ENCODE measurements at regions not wholly inside any gene's neighbourhood (a gene's known extent, or its start where the extent isn't known, plus 50 kb on each side); places are given as distances from the start of the nearest gene placed in this dataset.
"Not testable (repeated sequence)": the region's sequence is repeated elsewhere in the genome, so short reads cannot be mapped to it uniquely, and the experiment has no call there.

- no peak for DNase-seq
Measured at GRCh38 chr5:33160871-33161270, 279.9 kb upstream of the TARS1 start.

GRCh38 chr5:33161421-33161820 is 279.3 kb upstream of the TARS1 start:
- DNase-seq: no peak

GRCh38 chr5:33162057-33162456 is 278.7 kb upstream of the TARS1 start:
- DNase-seq: no peak

GRCh38 chr5:33166522-33166921 is 274.2 kb upstream of the TARS1 start:
- DNase-seq: no peak

GRCh38 chr5:33166948-33167347 is 273.8 kb upstream of the TARS1 start:
- DNase-seq: no peak

GRCh38 chr5:33167541-33167940 is 273.2 kb upstream of the TARS1 start:
- no peak for DNase-seq

GRCh38 chr5:33170411-33170810 is 270.4 kb upstream of the TARS1 start:
- DNase-seq: no peak

GRCh38 chr5:33174383-33174782 is 266.4 kb upstream of the TARS1 start:
- DNase-seq: no peak

- DNase-seq: no peak
Measured at GRCh38 chr5:33179301-33179700, 261.5 kb upstream of the TARS1 start.

- DNase-seq: no peak
Measured at GRCh38 chr5:33180900-33181299, 259.9 kb upstream of the TARS1 start.

- no peak for DNase-seq
Measured at GRCh38 chr5:33182986-33183385, 257.8 kb upstream of the TARS1 start.

- no peak for DNase-seq
Measured at GRCh38 chr5:33184367-33184766, 256.4 kb upstream of the TARS1 start.

- DNase-seq: no peak
Measured at GRCh38 chr5:33188089-33188488, 252.7 kb upstream of the TARS1 start.

GRCh38 chr5:33194914-33195313 is 245.9 kb upstream of the TARS1 start:
- no peak for DNase-seq

- DNase-seq: no peak
Measured at GRCh38 chr5:33195431-33196165, 245.2 kb upstream of the TARS1 start.

- DNase-seq: no peak
Measured at GRCh38 chr5:33198836-33199235, 241.9 kb upstream of the TARS1 start.

- no peak for DNase-seq
Measured at GRCh38 chr5:33203931-33204330, 236.8 kb upstream of the TARS1 start.

- DNase-seq: no peak
Measured at GRCh38 chr5:33205079-33205478, 235.7 kb upstream of the TARS1 start.

- no peak for DNase-seq
Measured at GRCh38 chr5:33205727-33206410, 234.9 kb upstream of the TARS1 start.

GRCh38 chr5:33206962-33207506 is 233.7 kb upstream of the TARS1 start:
- DNase-seq: no peak

GRCh38 chr5:33209252-33209651 is 231.5 kb upstream of the TARS1 start:
- no peak for DNase-seq

- DNase-seq: not testable (repeated sequence)
Measured at GRCh38 chr5:33210221-33210620, 230.5 kb upstream of the TARS1 start.

- DNase-seq: no peak
Measured at GRCh38 chr5:33210978-33211377, 229.8 kb upstream of the TARS1 start.

GRCh38 chr5:33212439-33212838 is 228.3 kb upstream of the TARS1 start:
- DNase-seq: no peak

Data from hippocampal formation (tissue), 2 donors.